K562 (cell line): ENCODE measurements at regions not wholly inside any gene's neighbourhood (a gene's known extent, or its start where the extent isn't known, plus 50 kb on each side); places are given as distances from the start of the nearest gene placed in this dataset.
A peak's percentile ranks its signal among the peaks of the same experiment; 100 is the strongest.

Experiments used
- EHMT2 ChIP-seq: fragments of 450-650 bp; IDR thresholded peaks from 2 replicates; pipeline ENCODE4 v1.6.1; 2018; ENCODE audit warnings: antibody characterized with exemption
- EP400 ChIP-seq: fragments of 450-650 bp; IDR thresholded peaks from 2 replicates; pipeline ENCODE4 v1.6.1; 2017; ENCODE audit warnings: antibody characterized with exemption, mild to moderate bottlenecking, moderate library complexity
- HBP1 ChIP-seq: fragments of 450-650 bp; formaldehyde crosslinking; IDR thresholded peaks from 2 replicates; pipeline ENCODE4 v1.4.0; 2022; ENCODE audit warnings: missing genetic modification characterization
- JUN ChIP-seq, 2 experiments: sonication (generic) in 1 of 2; formaldehyde crosslinking in 1 of 2; IDR thresholded peaks; 2 replicates each; pipeline versions ENCODE4 v1.6.1 to v1.8.0; 2012 to 2022; ENCODE audit warnings: borderline replicate concordance in 2 of 2, mild to moderate bottlenecking in 2 of 2, improper control_type of control experiment in 1 of 2, low read depth in 1 of 2, low read length in 1 of 2, missing genetic modification reagents in 1 of 2
- KDM5B ChIP-seq: fragments of 200-600 bp; sonication (generic); IDR thresholded peaks from 2 replicates; pipeline ENCODE4 v1.6.1; 2012; ENCODE audit warnings: low read depth, mild to moderate bottlenecking, moderate library complexity, low read length, control low read depth, inconsistent platforms; ENCODE audit not compliant: insufficient replicate concordance
- NONO ChIP-seq, 2 experiments: fragments of 200-400 bp in 1 of 2; fragments of 450-650 bp in 1 of 2; formaldehyde crosslinking in 1 of 2; IDR thresholded peaks; 2 replicates each; pipeline ENCODE4 v1.6.1; 2017; ENCODE audit warnings: low read depth in 2 of 2, mild to moderate bottlenecking in 2 of 2, moderate library complexity in 2 of 2, low read length in 1 of 2
- RBM25 ChIP-seq: fragments of 200-400 bp; formaldehyde crosslinking; IDR thresholded peaks from 2 replicates; pipeline ENCODE4 v1.6.1; 2018; ENCODE audit warnings: low read length, low read depth, moderate library complexity; ENCODE audit not compliant: severe bottlenecking
- RCOR1 ChIP-seq, 2 experiments: IDR thresholded peaks; 2 replicates each; pipeline ENCODE4 v1.6.1; 2012; ENCODE audit warnings: low read depth in 2 of 2, low read length in 2 of 2, borderline replicate concordance in 1 of 2, improper control_type of control experiment in 1 of 2
- RHOXF2B ChIP-seq: fragments of 250-450 bp; sonication (Bioruptor Pico); conservative IDR thresholded peaks from 2 replicates; pipeline ENCODE4 v1.5.1; 2021
- TCF3 ChIP-seq: sonication (generic); formaldehyde crosslinking; IDR thresholded peaks from 2 replicates; pipeline ENCODE4 v1.4.0; 2020; ENCODE audit warnings: mild to moderate bottlenecking, missing genetic modification reagents
- ZKSCAN8 ChIP-seq: fragments of 200-800 bp; sonication (Bioruptor generic); IDR thresholded peaks from 2 replicates; pipeline ENCODE4 v1.6.1; 2016; ENCODE audit warnings: missing genetic modification characterization, missing compliant biosample characterization
- ZNF696 ChIP-seq: fragments of 250-450 bp; sonication (Bioruptor Pico); conservative IDR thresholded peaks from 2 replicates; pipeline ENCODE4 v1.4.0; 2020; ENCODE audit warnings: mild to moderate bottlenecking, moderate library complexity
- TF ChIP-seq, protein P1 (sequence below): fragments of 200-600 bp; sonication (generic); IDR thresholded peaks from one replicate; pipeline ENCODE4 v1.6.1; 2012; ENCODE audit warnings: mild to moderate bottlenecking, low read depth, low read length, inconsistent platforms

DNA sequence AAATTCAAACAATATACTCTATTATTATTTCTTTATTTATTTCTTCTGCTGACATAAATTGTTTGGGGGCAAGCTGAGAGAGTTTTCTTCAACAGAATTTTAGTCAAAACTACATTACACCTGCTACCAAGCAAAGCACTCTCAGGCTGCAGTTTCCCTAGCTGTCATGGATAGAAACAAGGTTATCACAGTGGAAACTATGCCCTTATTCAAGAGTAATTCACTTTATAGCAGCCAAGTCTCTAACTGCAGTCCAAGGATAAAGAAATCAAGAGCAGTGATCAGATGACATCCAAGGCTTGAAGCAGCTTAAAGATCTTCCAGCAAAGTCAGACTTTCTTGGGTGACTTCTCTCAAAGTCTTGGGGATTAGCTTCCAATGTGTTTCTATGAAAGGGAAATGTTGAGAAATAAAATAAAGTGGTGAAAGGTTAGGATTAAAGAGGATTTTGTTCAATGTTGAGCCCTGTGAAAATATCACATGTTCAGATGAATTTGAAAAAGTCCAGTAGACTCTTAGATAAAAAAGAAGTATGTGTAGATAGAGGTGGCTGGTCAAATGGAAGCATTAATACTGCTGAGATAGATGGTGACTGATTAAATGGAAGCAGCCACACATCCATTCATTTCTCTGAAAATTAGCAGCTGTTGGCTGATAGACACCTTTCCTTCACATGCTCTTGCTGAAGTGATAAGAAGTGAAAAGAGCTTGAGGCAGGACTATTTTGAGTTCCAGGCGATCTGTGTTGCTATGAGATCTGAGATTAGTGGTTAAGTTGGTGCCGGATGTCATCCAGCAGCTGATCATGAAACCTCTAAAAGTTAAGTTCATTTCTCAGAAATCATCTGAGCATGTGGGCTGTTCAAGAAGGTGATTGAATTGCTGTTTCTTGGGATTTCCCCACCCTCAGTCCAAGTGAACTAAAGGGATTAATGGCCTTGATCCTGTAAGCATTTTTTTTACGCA, 257.8 kb upstream of the BTG1 start (continued):
- TF ChIP-seq ZNF696 (CRISPR knock-in tag) (no peak), EP400 (peak; percentile 45; the same call in 1 of the 2 replicates), ZKSCAN8 (CRISPR knock-in tag) (peak; percentile 88), RCOR1 (IDR thresholded peaks at IDR 0.05; ENCODE audit: borderline replicate concordance in 1 of 2, low read depth in 2 of 2, low read length in 2 of 2) (peak; percentile 94 to 99), EHMT2 (peak; percentile 92), RHOXF2B (no peak), KDM5B (no peak), HBP1 (CRISPR knock-in tag) (peak; percentile 51; the same call in 1 of the 2 replicates), NONO (IDR thresholded peaks at IDR 0.05; ENCODE audit: low read depth in 2 of 2, low read length in 1 of 2) (peak in 1 of 2 experiments; percentile 84; a peak in 1 of 4 replicates), TCF3 (CRISPR knock-in tag) (peak; percentile 100), JUN (IDR thresholded peaks at IDR 0.05; ENCODE audit: borderline replicate concordance, low read depth, low read length) (0 out of 2 replicates have a peak, but pooled peaks have one; percentile 57), JUN (CRISPR knock-in tag; IDR thresholded peaks at IDR 0.05; ENCODE audit: borderline replicate concordance) (no peak), RBM25 (no peak)
- TF ChIP-seq, protein P1, sequence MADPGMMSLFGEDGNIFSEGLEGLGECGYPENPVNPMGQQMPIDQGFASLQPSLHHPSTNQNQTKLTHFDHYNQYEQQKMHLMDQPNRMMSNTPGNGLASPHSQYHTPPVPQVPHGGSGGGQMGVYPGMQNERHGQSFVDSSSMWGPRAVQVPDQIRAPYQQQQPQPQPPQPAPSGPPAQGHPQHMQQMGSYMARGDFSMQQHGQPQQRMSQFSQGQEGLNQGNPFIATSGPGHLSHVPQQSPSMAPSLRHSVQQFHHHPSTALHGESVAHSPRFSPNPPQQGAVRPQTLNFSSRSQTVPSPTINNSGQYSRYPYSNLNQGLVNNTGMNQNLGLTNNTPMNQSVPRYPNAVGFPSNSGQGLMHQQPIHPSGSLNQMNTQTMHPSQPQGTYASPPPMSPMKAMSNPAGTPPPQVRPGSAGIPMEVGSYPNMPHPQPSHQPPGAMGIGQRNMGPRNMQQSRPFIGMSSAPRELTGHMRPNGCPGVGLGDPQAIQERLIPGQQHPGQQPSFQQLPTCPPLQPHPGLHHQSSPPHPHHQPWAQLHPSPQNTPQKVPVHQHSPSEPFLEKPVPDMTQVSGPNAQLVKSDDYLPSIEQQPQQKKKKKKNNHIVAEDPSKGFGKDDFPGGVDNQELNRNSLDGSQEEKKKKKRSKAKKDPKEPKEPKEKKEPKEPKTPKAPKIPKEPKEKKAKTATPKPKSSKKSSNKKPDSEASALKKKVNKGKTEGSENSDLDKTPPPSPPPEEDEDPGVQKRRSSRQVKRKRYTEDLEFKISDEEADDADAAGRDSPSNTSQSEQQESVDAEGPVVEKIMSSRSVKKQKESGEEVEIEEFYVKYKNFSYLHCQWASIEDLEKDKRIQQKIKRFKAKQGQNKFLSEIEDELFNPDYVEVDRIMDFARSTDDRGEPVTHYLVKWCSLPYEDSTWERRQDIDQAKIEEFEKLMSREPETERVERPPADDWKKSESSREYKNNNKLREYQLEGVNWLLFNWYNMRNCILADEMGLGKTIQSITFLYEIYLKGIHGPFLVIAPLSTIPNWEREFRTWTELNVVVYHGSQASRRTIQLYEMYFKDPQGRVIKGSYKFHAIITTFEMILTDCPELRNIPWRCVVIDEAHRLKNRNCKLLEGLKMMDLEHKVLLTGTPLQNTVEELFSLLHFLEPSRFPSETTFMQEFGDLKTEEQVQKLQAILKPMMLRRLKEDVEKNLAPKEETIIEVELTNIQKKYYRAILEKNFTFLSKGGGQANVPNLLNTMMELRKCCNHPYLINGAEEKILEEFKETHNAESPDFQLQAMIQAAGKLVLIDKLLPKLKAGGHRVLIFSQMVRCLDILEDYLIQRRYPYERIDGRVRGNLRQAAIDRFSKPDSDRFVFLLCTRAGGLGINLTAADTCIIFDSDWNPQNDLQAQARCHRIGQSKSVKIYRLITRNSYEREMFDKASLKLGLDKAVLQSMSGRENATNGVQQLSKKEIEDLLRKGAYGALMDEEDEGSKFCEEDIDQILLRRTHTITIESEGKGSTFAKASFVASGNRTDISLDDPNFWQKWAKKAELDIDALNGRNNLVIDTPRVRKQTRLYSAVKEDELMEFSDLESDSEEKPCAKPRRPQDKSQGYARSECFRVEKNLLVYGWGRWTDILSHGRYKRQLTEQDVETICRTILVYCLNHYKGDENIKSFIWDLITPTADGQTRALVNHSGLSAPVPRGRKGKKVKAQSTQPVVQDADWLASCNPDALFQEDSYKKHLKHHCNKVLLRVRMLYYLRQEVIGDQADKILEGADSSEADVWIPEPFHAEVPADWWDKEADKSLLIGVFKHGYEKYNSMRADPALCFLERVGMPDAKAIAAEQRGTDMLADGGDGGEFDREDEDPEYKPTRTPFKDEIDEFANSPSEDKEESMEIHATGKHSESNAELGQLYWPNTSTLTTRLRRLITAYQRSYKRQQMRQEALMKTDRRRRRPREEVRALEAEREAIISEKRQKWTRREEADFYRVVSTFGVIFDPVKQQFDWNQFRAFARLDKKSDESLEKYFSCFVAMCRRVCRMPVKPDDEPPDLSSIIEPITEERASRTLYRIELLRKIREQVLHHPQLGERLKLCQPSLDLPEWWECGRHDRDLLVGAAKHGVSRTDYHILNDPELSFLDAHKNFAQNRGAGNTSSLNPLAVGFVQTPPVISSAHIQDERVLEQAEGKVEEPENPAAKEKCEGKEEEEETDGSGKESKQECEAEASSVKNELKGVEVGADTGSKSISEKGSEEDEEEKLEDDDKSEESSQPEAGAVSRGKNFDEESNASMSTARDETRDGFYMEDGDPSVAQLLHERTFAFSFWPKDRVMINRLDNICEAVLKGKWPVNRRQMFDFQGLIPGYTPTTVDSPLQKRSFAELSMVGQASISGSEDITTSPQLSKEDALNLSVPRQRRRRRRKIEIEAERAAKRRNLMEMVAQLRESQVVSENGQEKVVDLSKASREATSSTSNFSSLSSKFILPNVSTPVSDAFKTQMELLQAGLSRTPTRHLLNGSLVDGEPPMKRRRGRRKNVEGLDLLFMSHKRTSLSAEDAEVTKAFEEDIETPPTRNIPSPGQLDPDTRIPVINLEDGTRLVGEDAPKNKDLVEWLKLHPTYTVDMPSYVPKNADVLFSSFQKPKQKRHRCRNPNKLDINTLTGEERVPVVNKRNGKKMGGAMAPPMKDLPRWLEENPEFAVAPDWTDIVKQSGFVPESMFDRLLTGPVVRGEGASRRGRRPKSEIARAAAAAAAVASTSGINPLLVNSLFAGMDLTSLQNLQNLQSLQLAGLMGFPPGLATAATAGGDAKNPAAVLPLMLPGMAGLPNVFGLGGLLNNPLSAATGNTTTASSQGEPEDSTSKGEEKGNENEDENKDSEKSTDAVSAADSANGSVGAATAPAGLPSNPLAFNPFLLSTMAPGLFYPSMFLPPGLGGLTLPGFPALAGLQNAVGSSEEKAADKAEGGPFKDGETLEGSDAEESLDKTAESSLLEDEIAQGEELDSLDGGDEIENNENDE = no peak
